ENCODE measurements at regions not wholly inside any gene's neighbourhood (a gene's known extent, or its start where the extent isn't known, plus 50 kb on each side); places are given as distances from the start of the nearest gene placed in this dataset.

DNA sequence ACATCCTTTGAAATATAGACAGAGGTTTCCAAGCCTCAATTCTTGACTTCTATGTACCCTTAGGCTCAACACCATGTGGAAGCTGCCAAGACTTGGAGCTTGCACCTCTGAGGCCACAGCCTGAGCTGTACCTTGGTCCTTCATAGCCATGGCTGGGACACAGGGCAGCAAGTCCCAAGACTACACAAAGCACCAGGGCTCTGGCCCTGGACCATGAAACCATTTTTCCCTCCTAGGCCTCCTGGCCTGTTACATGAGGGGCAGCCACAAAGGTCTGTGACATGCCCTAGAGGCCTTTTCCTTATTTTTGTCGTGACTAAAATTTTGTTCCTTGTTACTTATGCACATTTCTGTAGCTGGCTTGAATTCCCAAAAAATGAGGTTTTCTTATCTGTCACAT, 953.1 kb upstream of the ADGRL4 start:
- no peak for TF ChIP-seq TEAD4 (IDR thresholded peaks at IDR 0.05)
- no peak for TF ChIP-seq CREB1 (IDR thresholded peaks at IDR 0.05; ENCODE audit: low read depth)
- no peak for TF ChIP-seq NFIC (IDR thresholded peaks at IDR 0.05)
- TF ChIP-seq YY1 (IDR thresholded peaks at IDR 0.05; ENCODE audit: low read depth), result no peak
- no peak for TF ChIP-seq TCF12 (IDR thresholded peaks at IDR 0.05; ENCODE audit: low read depth)
- TF ChIP-seq MAX (IDR thresholded peaks at IDR 0.05), result no peak
- TF ChIP-seq EGR1 (IDR thresholded peaks at IDR 0.05), result no peak
- TF ChIP-seq USF1 (IDR thresholded peaks at IDR 0.05), result no peak
- no peak for TF ChIP-seq ZBTB7A (IDR thresholded peaks at IDR 0.05; ENCODE audit: low read depth)
- no peak for TF ChIP-seq REST (IDR thresholded peaks at IDR 0.05; ENCODE audit: low read depth)
- TF ChIP-seq TAF1 (IDR thresholded peaks at IDR 0.05; ENCODE audit: low read depth), result no peak
- TF ChIP-seq RAD21 (IDR thresholded peaks at IDR 0.05; ENCODE audit: low read depth), result no peak
- no peak for TF ChIP-seq EP300 (IDR thresholded peaks at IDR 0.05; ENCODE audit: borderline replicate concordance)
- no peak for TF ChIP-seq CEBPB (IDR thresholded peaks at IDR 0.05)
- no peak for TF ChIP-seq FOXM1 (IDR thresholded peaks at IDR 0.05; ENCODE audit: borderline replicate concordance, low read depth)

DNA sequence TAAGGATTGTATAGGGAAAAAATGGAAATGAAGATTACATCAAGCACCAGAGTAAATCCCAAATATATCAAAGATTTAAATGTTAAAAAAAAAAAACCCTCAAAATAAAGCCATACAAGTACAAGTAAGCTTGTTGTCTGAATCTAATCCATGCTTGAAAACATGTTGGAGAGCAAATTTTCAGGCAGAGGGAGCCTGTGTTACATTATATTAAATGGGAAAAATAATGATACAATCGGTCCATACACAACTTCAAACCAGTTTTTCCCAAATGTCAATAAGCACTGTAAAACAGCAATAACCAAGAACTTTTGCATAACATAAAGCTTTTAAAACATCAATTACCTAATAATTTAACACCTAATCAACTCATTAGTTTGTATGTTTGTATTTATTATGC, 949.4 kb upstream of the ADGRL4 start:
- TF ChIP-seq NFIC (IDR thresholded peaks at IDR 0.05) (no peak), EGR1 (IDR thresholded peaks at IDR 0.05) (no peak), REST (IDR thresholded peaks at IDR 0.05; ENCODE audit: low read depth) (no peak), EP300 (IDR thresholded peaks at IDR 0.05; ENCODE audit: borderline replicate concordance) (no peak), CREB1 (IDR thresholded peaks at IDR 0.05; ENCODE audit: low read depth) (no peak), YY1 (IDR thresholded peaks at IDR 0.05; ENCODE audit: low read depth) (no peak), ZBTB7A (IDR thresholded peaks at IDR 0.05; ENCODE audit: low read depth) (no peak), TEAD4 (IDR thresholded peaks at IDR 0.05) (no peak), TCF12 (IDR thresholded peaks at IDR 0.05; ENCODE audit: low read depth) (no peak), TAF1 (IDR thresholded peaks at IDR 0.05; ENCODE audit: low read depth) (no peak), MAX (IDR thresholded peaks at IDR 0.05) (no peak)

DNA sequence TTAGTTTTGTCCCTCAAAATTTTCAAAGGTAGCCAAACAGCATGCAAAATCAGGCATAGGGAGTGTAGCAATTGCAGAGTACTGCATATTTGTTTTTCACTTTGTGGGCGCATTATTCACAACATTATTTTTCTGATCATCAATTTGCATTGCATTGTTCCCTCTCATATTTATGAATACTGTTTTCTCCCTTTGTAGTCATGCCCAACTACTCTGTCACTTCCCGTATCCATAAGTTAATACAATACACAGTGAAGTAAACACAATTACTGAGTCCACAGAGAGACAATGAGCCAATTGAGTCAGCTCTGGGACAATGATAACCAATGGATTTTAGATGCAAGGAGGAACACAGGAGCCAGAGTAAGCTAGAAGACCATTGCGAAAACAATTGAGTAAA, 944.0 kb upstream of the ADGRL4 start:
- TF ChIP-seq TCF12 (IDR thresholded peaks at IDR 0.05; ENCODE audit: low read depth) (no peak), REST (IDR thresholded peaks at IDR 0.05; ENCODE audit: low read depth) (no peak), MAX (IDR thresholded peaks at IDR 0.05) (no peak), ZBTB7A (IDR thresholded peaks at IDR 0.05; ENCODE audit: low read depth) (no peak), TAF1 (IDR thresholded peaks at IDR 0.05; ENCODE audit: low read depth) (no peak), EGR1 (IDR thresholded peaks at IDR 0.05) (no peak), CREB1 (IDR thresholded peaks at IDR 0.05; ENCODE audit: low read depth) (no peak), NFIC (IDR thresholded peaks at IDR 0.05) (no peak), CEBPB (IDR thresholded peaks at IDR 0.05) (no peak), RAD21 (IDR thresholded peaks at IDR 0.05; ENCODE audit: low read depth) (no peak), EP300 (IDR thresholded peaks at IDR 0.05; ENCODE audit: borderline replicate concordance) (no peak), YY1 (IDR thresholded peaks at IDR 0.05; ENCODE audit: low read depth) (no peak), FOXM1 (IDR thresholded peaks at IDR 0.05; ENCODE audit: borderline replicate concordance, low read depth) (no peak), USF1 (IDR thresholded peaks at IDR 0.05) (no peak), TEAD4 (IDR thresholded peaks at IDR 0.05) (no peak)

DNA sequence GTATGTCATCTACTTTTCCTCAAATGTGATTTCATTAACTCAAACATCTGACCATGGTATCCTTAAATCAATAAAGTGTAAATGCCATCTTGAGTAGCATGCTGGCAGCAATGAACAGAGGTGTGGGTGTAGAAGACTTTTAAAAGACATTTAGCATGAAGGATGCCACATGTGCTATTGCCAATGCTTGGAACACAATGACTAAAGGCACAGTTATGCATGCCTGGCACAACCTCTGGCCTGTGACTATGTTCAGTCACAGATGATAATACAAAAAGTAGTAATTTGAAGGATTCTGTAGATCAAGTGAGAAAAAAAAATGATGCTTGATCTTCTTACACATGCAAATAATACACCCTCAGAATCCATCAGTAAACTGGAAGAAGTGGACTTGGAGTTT, 938.9 kb upstream of the ADGRL4 start:
- TF ChIP-seq MAX (IDR thresholded peaks at IDR 0.05) (no peak), CEBPB (IDR thresholded peaks at IDR 0.05) (no peak), ZBTB7A (IDR thresholded peaks at IDR 0.05; ENCODE audit: low read depth) (no peak), FOXM1 (IDR thresholded peaks at IDR 0.05; ENCODE audit: borderline replicate concordance, low read depth) (no peak), REST (IDR thresholded peaks at IDR 0.05; ENCODE audit: low read depth) (no peak), YY1 (IDR thresholded peaks at IDR 0.05; ENCODE audit: low read depth) (no peak), CREB1 (IDR thresholded peaks at IDR 0.05; ENCODE audit: low read depth) (no peak), USF1 (IDR thresholded peaks at IDR 0.05) (no peak), RAD21 (IDR thresholded peaks at IDR 0.05; ENCODE audit: low read depth) (no peak), EP300 (IDR thresholded peaks at IDR 0.05; ENCODE audit: borderline replicate concordance) (no peak), TEAD4 (IDR thresholded peaks at IDR 0.05) (no peak), NFIC (IDR thresholded peaks at IDR 0.05) (no peak)
